ENCODE measurements at regions not wholly inside any gene's neighbourhood (a gene's known extent, or its start where the extent isn't known, plus 50 kb on each side); places are given as distances from the start of the nearest gene placed in this dataset.
"Not testable (repeated sequence)": the region's sequence is repeated elsewhere in the genome, so short reads cannot be mapped to it uniquely, and the experiment has no call there.

GRCh38 chr3:75445234-75445633 lies 218.9 kb upstream of the FRG2C start:
- not testable (repeated sequence) for TF ChIP-seq CTCF, POLR2A (IDR thresholded peaks at IDR 0.05)

Measured in esophagus squamous epithelium (tissue), 4 donors.